K562 (cell line): ENCODE measurements at regions not wholly inside any gene's neighbourhood (a gene's known extent, or its start where the extent isn't known, plus 50 kb on each side); places are given as distances from the start of the nearest gene placed in this dataset.

Experiments
- CREBBP ChIP-seq: IDR thresholded peaks from one replicate; pipeline ENCODE4 v1.6.1; 2012; ENCODE audit warnings: low read depth, mild to moderate bottlenecking, control low read depth, inconsistent platforms, low read length
- CSDE1 ChIP-seq, 2 experiments: fragments of 450-650 bp; IDR thresholded peaks; 2 replicates each; pipeline ENCODE4 v1.6.1; 2016; ENCODE audit warnings: mild to moderate bottlenecking in 1 of 2
- ELK3 ChIP-seq: fragments of 450-650 bp; formaldehyde crosslinking; IDR thresholded peaks from 2 replicates; pipeline ENCODE4 v1.4.0; 2020; ENCODE audit warnings: mild to moderate bottlenecking
- EWSR1 ChIP-seq: fragments of 450-650 bp; IDR thresholded peaks from 2 replicates; pipeline ENCODE4 v1.6.1; 2018; ENCODE audit warnings: borderline replicate concordance, mild to moderate bottlenecking, low read depth, moderate library complexity; ENCODE audit not compliant: partially characterized antibody
- FOXA1 ChIP-seq: fragments of 450-650 bp; IDR thresholded peaks from 2 replicates; pipeline ENCODE4 v1.6.1; 2016; ENCODE audit warnings: mild to moderate bottlenecking, borderline replicate concordance
- HCFC1 ChIP-seq: IDR thresholded peaks from 2 replicates; pipeline ENCODE4 v1.6.1; 2012; ENCODE audit warnings: low read depth, low read length, improper control_type of control experiment
- L3MBTL2 ChIP-seq: fragments of 450-650 bp; IDR thresholded peaks from 2 replicates; pipeline ENCODE4 v1.6.1; 2016; ENCODE audit warnings: mild to moderate bottlenecking, moderate library complexity
- NBN ChIP-seq: fragments of 450-650 bp; IDR thresholded peaks from 2 replicates; pipeline ENCODE4 v1.6.1; 2016; ENCODE audit warnings: low read depth, mild to moderate bottlenecking
- NFIX ChIP-seq: fragments of 250-450 bp; sonication (Bioruptor Pico); IDR thresholded peaks from 2 replicates; pipeline ENCODE4 v1.4.0; 2020; ENCODE audit warnings: low read depth, mild to moderate bottlenecking, moderate library complexity
- POLR3A ChIP-seq: IDR thresholded peaks from 2 replicates; pipeline ENCODE4 v1.6.1; 2011; ENCODE audit warnings: borderline replicate concordance, mild to moderate bottlenecking, moderate library complexity; ENCODE audit not compliant: insufficient read length, insufficient read depth; ENCODE audit errors: extremely low read depth
- PURB ChIP-seq: sonication (generic); formaldehyde crosslinking; IDR thresholded peaks from 2 replicates; pipeline ENCODE4 v1.9.0; 2021; ENCODE audit warnings: low read depth, mild to moderate bottlenecking, missing genetic modification reagents
- TEAD1 ChIP-seq, 2 experiments: fragments of 450-650 bp in 1 of 2; sonication (generic) in 1 of 2; formaldehyde crosslinking; IDR thresholded peaks; 2 replicates each; pipeline versions ENCODE4 v1.4.0 to v1.8.0; 2020 to 2022; ENCODE audit warnings: mild to moderate bottlenecking in 2 of 2, missing genetic modification reagents in 1 of 2
- ZNF398 ChIP-seq: fragments of 250-450 bp; sonication (Bioruptor Pico); IDR thresholded peaks from 2 replicates; pipeline ENCODE4 v1.8.0; 2021; ENCODE audit warnings: moderate library complexity, mild to moderate bottlenecking, inconsistent platforms
- ZNF583 ChIP-seq: fragments of 250-450 bp; sonication (Bioruptor Pico); IDR thresholded peaks from 2 replicates; pipeline ENCODE4 v1.4.0; 2020
- TF ChIP-seq, protein P1 (sequence below): fragments of 450-650 bp; IDR thresholded peaks from 2 replicates; pipeline ENCODE4 v1.6.1; 2016; ENCODE audit warnings: missing biosample characterization, missing genetic modification characterization
- TF ChIP-seq, protein P2 (sequence below), 2 experiments: fragments of 200-800 bp in 1 of 2; sonication (Bioruptor generic) in 1 of 2; sonication (generic) in 1 of 2; formaldehyde crosslinking in 1 of 2; IDR thresholded peaks in 1 of 2; conservative IDR thresholded peaks in 1 of 2; 2 replicates each; pipeline versions ENCODE4 v1.5.0 to v1.6.1; 2016 to 2020; ENCODE audit warnings: missing compliant biosample characterization in 1 of 2, missing genetic modification characterization in 1 of 2, missing genetic modification reagents in 1 of 2
- TF ChIP-seq, protein P3 (sequence below), 3 experiments: fragments of 200-800 bp in 1 of 3; sonication (Bioruptor generic) in 1 of 3; sonication (generic) in 1 of 3; formaldehyde crosslinking in 1 of 3; IDR thresholded peaks; 2 replicates each; pipeline versions ENCODE4 v1.6.1 to v1.8.0; 2016 to 2022; ENCODE audit warnings: mild to moderate bottlenecking in 2 of 3, missing compliant biosample characterization in 2 of 3, missing genetic modification characterization in 2 of 3, missing genetic modification reagents in 1 of 3
- TF ChIP-seq, protein P4 (sequence below): IDR thresholded peaks from 2 replicates; pipeline ENCODE4 v1.6.1; 2011; ENCODE audit not compliant: insufficient read length; ENCODE audit errors: extremely low read depth

GRCh38 chr5:135133698-135134515 lies 99.9 kb upstream of the PITX1 start (continued):
- TF ChIP-seq PURB (CRISPR knock-in tag) (no peak), L3MBTL2 (peak; percentile 98), POLR3A (no peak), CSDE1 (IDR thresholded peaks at IDR 0.05) (no peak), NBN (peak; percentile 100), ZNF583 (CRISPR knock-in tag) (peak; percentile 73; the same call in 1 of the 2 replicates), CREBBP (no peak), FOXA1 (no peak), EWSR1 (no peak), NFIX (CRISPR knock-in tag) (no peak), HCFC1 (peak; percentile 44; the same call in 1 of the 2 replicates), ELK3 (CRISPR knock-in tag) (no peak), ZNF398 (CRISPR knock-in tag) (no peak), TEAD1 (CRISPR knock-in tag; IDR thresholded peaks at IDR 0.05) (peak; percentile 83 to 84)
- TF ChIP-seq, protein P1, sequence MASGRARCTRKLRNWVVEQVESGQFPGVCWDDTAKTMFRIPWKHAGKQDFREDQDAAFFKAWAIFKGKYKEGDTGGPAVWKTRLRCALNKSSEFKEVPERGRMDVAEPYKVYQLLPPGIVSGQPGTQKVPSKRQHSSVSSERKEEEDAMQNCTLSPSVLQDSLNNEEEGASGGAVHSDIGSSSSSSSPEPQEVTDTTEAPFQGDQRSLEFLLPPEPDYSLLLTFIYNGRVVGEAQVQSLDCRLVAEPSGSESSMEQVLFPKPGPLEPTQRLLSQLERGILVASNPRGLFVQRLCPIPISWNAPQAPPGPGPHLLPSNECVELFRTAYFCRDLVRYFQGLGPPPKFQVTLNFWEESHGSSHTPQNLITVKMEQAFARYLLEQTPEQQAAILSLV (tag) = peak; percentile 78
- TF ChIP-seq, protein P2, sequence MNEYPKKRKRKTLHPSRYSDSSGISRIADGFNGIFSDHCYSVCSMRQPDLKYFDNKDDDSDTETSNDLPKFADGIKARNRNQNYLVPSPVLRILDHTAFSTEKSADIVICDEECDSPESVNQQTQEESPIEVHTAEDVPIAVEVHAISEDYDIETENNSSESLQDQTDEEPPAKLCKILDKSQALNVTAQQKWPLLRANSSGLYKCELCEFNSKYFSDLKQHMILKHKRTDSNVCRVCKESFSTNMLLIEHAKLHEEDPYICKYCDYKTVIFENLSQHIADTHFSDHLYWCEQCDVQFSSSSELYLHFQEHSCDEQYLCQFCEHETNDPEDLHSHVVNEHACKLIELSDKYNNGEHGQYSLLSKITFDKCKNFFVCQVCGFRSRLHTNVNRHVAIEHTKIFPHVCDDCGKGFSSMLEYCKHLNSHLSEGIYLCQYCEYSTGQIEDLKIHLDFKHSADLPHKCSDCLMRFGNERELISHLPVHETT (CRISPR knock-in tag; conservative IDR thresholded peaks at IDR 0.05 in 1 of 2, IDR thresholded peaks at IDR 0.05 in 1 of 2) = peak in 1 of 2 experiments; percentile 96; a peak in 2 of 4 replicates
- TF ChIP-seq, protein P3, sequence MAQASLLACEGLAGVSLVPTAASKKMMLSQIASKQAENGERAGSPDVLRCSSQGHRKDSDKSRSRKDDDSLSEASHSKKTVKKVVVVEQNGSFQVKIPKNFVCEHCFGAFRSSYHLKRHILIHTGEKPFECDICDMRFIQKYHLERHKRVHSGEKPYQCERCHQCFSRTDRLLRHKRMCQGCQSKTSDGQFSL (CRISPR knock-in tag; IDR thresholded peaks at IDR 0.05) = peak; percentile 86
- TF ChIP-seq, protein P3 (tag; IDR thresholded peaks at IDR 0.05) = 0 out of 4 replicates have a peak, but pooled peaks have one; percentile 37 to 60
- TF ChIP-seq, protein P4, sequence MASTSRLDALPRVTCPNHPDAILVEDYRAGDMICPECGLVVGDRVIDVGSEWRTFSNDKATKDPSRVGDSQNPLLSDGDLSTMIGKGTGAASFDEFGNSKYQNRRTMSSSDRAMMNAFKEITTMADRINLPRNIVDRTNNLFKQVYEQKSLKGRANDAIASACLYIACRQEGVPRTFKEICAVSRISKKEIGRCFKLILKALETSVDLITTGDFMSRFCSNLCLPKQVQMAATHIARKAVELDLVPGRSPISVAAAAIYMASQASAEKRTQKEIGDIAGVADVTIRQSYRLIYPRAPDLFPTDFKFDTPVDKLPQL = no peak
